ENCODE measurements at regions not wholly inside any gene's neighbourhood (a gene's known extent, or its start where the extent isn't known, plus 50 kb on each side); places are given as distances from the start of the nearest gene placed in this dataset.
"Not testable (repeated sequence)": the region's sequence is repeated elsewhere in the genome, so short reads cannot be mapped to it uniquely, and the experiment has no call there.

DNA sequence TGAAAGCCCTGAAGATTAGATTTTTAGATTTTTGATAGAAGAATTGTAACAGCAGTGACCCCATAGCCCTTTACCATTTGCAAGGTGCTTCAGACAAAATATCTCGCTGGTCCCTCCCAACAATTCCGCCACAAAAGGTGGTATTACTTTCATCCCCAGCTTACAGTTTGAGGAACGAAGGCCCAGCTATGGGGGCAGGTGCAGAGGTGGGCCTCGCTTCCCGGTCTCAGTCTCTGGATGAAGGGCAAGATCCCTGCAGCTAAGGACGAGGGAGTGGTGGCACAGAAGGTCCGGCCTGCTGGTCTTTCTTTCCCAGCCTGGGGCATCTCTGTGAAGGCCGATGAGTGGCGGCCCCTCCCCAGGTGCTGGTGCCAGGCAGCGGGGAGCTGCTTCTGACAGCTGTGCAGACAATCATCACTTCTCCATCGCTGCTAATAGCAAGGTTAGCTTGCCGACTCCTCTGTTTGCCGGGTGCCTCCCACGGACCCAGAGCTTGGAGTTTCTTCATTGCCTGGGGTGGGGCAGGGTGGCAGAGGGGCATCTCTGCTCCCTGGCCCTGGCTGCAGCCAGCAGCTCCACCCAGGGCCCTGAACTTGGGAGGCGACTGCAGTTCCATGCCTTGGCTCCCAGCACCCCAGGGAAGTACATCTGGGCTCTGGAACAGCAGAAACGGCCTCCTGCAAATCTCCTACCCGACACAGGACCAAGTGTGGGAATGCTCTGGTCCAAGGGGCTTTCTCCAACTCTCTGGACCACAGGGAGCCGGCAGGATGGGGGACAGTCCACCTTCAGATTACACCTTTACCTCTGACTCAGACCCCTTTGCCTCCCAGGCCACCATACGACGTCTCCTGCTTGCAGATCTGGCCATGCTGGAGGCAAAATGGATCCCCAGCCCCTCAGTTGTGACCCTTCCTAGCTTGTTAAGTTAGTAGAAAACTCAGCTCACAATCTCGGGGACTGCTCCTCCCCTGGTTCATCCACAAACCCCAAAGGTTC, 170.5 kb downstream of the TRIM43 start:
- TF ChIP-seq, protein P1, sequence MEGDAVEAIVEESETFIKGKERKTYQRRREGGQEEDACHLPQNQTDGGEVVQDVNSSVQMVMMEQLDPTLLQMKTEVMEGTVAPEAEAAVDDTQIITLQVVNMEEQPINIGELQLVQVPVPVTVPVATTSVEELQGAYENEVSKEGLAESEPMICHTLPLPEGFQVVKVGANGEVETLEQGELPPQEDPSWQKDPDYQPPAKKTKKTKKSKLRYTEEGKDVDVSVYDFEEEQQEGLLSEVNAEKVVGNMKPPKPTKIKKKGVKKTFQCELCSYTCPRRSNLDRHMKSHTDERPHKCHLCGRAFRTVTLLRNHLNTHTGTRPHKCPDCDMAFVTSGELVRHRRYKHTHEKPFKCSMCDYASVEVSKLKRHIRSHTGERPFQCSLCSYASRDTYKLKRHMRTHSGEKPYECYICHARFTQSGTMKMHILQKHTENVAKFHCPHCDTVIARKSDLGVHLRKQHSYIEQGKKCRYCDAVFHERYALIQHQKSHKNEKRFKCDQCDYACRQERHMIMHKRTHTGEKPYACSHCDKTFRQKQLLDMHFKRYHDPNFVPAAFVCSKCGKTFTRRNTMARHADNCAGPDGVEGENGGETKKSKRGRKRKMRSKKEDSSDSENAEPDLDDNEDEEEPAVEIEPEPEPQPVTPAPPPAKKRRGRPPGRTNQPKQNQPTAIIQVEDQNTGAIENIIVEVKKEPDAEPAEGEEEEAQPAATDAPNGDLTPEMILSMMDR (IDR thresholded peaks at IDR 0.05; ENCODE audit: low read length): not testable (repeated sequence)
- TF ChIP-seq EZH2 (IDR thresholded peaks at IDR 0.05; ENCODE audit: borderline replicate concordance, low read length): not testable (repeated sequence)
